HG03060 (cell line): ENCODE measurements at regions not wholly inside any gene's neighbourhood (a gene's known extent, or its start where the extent isn't known, plus 50 kb on each side); places are given as distances from the start of the nearest gene placed in this dataset.
"Not testable (repeated sequence)": the region's sequence is repeated elsewhere in the genome, so short reads cannot be mapped to it uniquely, and the experiment has no call there.

Experiments used
- ATAC-seq: cut with Tn5 transposase; IDR thresholded peaks from one replicate; pipeline ENCODE4 v1.9.1; 2021; ENCODE audit warnings: low read depth, moderate number of reproducible peaks; ENCODE audit not compliant: unreplicated experiment

GRCh38 chr14:83118029-83118428 lies 1584.4 kb upstream of the SEL1L start:
- no peak for ATAC-seq

- ATAC-seq = no peak
These were observed 1586.5 kb upstream of the SEL1L start for GRCh38 chr14:83120187-83120586.

- ATAC-seq = no peak
These were observed 1592.4 kb upstream of the SEL1L start for GRCh38 chr14:83126076-83126475.

GRCh38 chr14:83128783-83129182 lies 1595.1 kb upstream of the SEL1L start:
- ATAC-seq = no peak

GRCh38 chr14:83129496-83129895 lies 1595.8 kb upstream of the SEL1L start:
- no peak for ATAC-seq

- ATAC-seq = no peak
These were observed 1600.5 kb upstream of the SEL1L start for GRCh38 chr14:83133981-83134645.

- ATAC-seq = no peak
These were observed 1607.1 kb upstream of the SEL1L start for GRCh38 chr14:83140756-83141155.

GRCh38 chr14:83147006-83147405 lies 1613.4 kb upstream of the SEL1L start:
- ATAC-seq = no peak

- no peak for ATAC-seq
These were observed 1617.9 kb upstream of the SEL1L start for GRCh38 chr14:83151571-83151970.

GRCh38 chr14:83153081-83153480 lies 1619.4 kb upstream of the SEL1L start:
- ATAC-seq = no peak

- no peak for ATAC-seq
These were observed 1628.8 kb upstream of the SEL1L start for GRCh38 chr14:83162361-83162929.

GRCh38 chr14:83163016-83163415 lies 1629.4 kb upstream of the SEL1L start:
- no peak for ATAC-seq

GRCh38 chr14:83164016-83164415 lies 1630.4 kb upstream of the SEL1L start:
- no peak for ATAC-seq

GRCh38 chr14:83164591-83164990 lies 1630.9 kb upstream of the SEL1L start:
- no peak for ATAC-seq

- no peak for ATAC-seq
These were observed 1636.5 kb upstream of the SEL1L start for GRCh38 chr14:83170165-83170564.

GRCh38 chr14:83171761-83172160 lies 1638.1 kb upstream of the SEL1L start:
- no peak for ATAC-seq

- ATAC-seq = no peak
These were observed 1638.7 kb upstream of the SEL1L start for GRCh38 chr14:83172363-83172762.

- no peak for ATAC-seq
These were observed 1640.0 kb upstream of the SEL1L start for GRCh38 chr14:83173687-83174086.

- ATAC-seq = no peak
These were observed 1650.9 kb upstream of the SEL1L start for GRCh38 chr14:83184531-83184930.

- not testable (repeated sequence) for ATAC-seq
These were observed 1654.7 kb upstream of the SEL1L start for GRCh38 chr14:83188311-83188710.

GRCh38 chr14:83196236-83196635 lies 1662.6 kb upstream of the SEL1L start:
- ATAC-seq = no peak

GRCh38 chr14:83197271-83197670 lies 1663.6 kb upstream of the SEL1L start:
- ATAC-seq = no peak

- ATAC-seq = no peak
These were observed 1673.9 kb upstream of the SEL1L start for GRCh38 chr14:83207550-83207949.
